PC-9 (cell line): ENCODE measurements at regions not wholly inside any gene's neighbourhood (a gene's known extent, or its start where the extent isn't known, plus 50 kb on each side); places are given as distances from the start of the nearest gene placed in this dataset.
A peak's percentile ranks its signal among the peaks of the same experiment; 100 is the strongest.
"Not testable (repeated sequence)": the region's sequence is repeated elsewhere in the genome, so short reads cannot be mapped to it uniquely, and the experiment has no call there.

ENCODE experiments used
- BruUV-seq: library from RNA; stranded (reverse); fragments of 400-500 nt; replicated peaks from 2 replicates; lab custom pipeline; 2021; lab: Mats Ljungman, UMichigan
- CTCF ChIA-PET: fragments of 300-600 bp; sonication (Branson Sonifier 250); formaldehyde crosslinking; loops from one replicate; lab custom pipeline; 2022; ENCODE audit warnings: antibody characterized with exemption; lab: Charles Lee
- POLR2A ChIA-PET: fragments of 300-600 bp; sonication (Branson Sonifier 250); formaldehyde crosslinking; loops from one replicate; lab custom pipeline; 2022; ENCODE audit warnings: antibody characterized with exemption; ENCODE audit not compliant: unreplicated experiment; lab: Charles Lee
- DNase-seq, 2 experiments: peaks; one replicate each; pipeline versions ENCODE4 v3.0.0 to v3.0.0-alpha.2; 2015 to 2022; ENCODE audit warnings: mixed read lengths in 1 of 2
- H2AFZ ChIP-seq: fragments of 200-600 bp; sonication (generic); 2 replicates; pipeline ENCODE4 v1.8.1; 2017; ENCODE audit warnings: antibody characterized with exemption
- H3F3A ChIP-seq: fragments of 200-600 bp; sonication (generic); 2 replicates; pipeline ENCODE4 v1.8.1; 2017; ENCODE audit warnings: antibody characterized with exemption, mild to moderate bottlenecking, low read depth; ENCODE audit not compliant: insufficient read depth
- H3K27ac ChIP-seq: fragments of 200-600 bp; sonication (generic); 2 replicates; pipeline ENCODE4 v1.6.1; 2016; ENCODE audit warnings: mixed run types
- H3K27me3 ChIP-seq: fragments of 200-600 bp; sonication (generic); 2 replicates; pipeline ENCODE4 v1.6.1; 2016; ENCODE audit warnings: low read depth, mixed run types; ENCODE audit not compliant: insufficient read depth
- H3K36me3 ChIP-seq: fragments of 200-600 bp; sonication (generic); 2 replicates; pipeline ENCODE4 v1.6.1; 2016; ENCODE audit warnings: low read depth, mixed run types
- H3K4me1 ChIP-seq: fragments of 200-600 bp; sonication (generic); replicated peaks from 2 replicates; pipeline ENCODE4 v1.6.1; 2016; ENCODE audit warnings: mixed run types; ENCODE audit not compliant: insufficient read depth
- H3K4me2 ChIP-seq: fragments of 200-600 bp; sonication (generic); 2 replicates; pipeline ENCODE4 v1.6.1; 2017; ENCODE audit warnings: mixed run types
- H3K4me3 ChIP-seq: fragments of 200-600 bp; sonication (generic); 2 replicates; pipeline ENCODE4 v1.6.1; 2016; ENCODE audit warnings: mixed run types
- H3K79me2 ChIP-seq: fragments of 200-600 bp; sonication (generic); 2 replicates; pipeline ENCODE4 v1.6.1; 2017; ENCODE audit warnings: low read depth, mixed run types
- H3K9me2 ChIP-seq: fragments of 200-600 bp; sonication (generic); 2 replicates; pipeline ENCODE4 v1.8.1; 2017; ENCODE audit warnings: mild to moderate bottlenecking; ENCODE audit not compliant: insufficient read depth
- H3K9me3 ChIP-seq: fragments of 200-600 bp; sonication (generic); 2 replicates; pipeline ENCODE4 v1.8.1; 2016; ENCODE audit warnings: low read depth; ENCODE audit not compliant: insufficient read depth
- H4K20me1 ChIP-seq: fragments of 200-600 bp; sonication (generic); 2 replicates; pipeline ENCODE4 v1.8.1; 2017; ENCODE audit not compliant: insufficient read depth
- CTCF ChIP-seq: fragments of 200-600 bp; sonication (generic); conservative IDR thresholded peaks from 2 replicates; pipeline ENCODE4 v1.6.1; 2017; ENCODE audit warnings: mixed run types, antibody characterized with exemption, mild to moderate bottlenecking, moderate library complexity
- EZH2 ChIP-seq: fragments of 200-600 bp; sonication (generic); IDR thresholded peaks from 2 replicates; pipeline ENCODE4 v1.8.0; 2017; ENCODE audit warnings: antibody characterized with exemption, low read depth
- intact Hi-C: fragments of 100-400 bp; cut with micrococcal nuclease; formaldehyde crosslinking; loops from one replicate; pipeline ENCODE4 v1.10.0; 2022; ENCODE audit not compliant: unreplicated experiment

- H4K20me1 ChIP-seq = no peaks in the 10 kb centered on the region
- intact Hi-C loops = loop anchor here (10.0 kb wide), 1 partner anchor 232 kb away; no protein-coding TSS in a partner anchor
- H3K4me3 ChIP-seq = no peak overlapping the region
- H3K27me3 ChIP-seq = no peaks in the 10 kb centered on the region
- CTCF ChIA-PET = no interaction called here
- H3K9me2 ChIP-seq = no peaks in the 10 kb centered on the region
- no peak for DNase-seq
- no peaks in the 10 kb centered on the region for H3K4me1 ChIP-seq
- H3K79me2 ChIP-seq = no peaks in the 10 kb centered on the region
- POLR2A ChIA-PET = no interaction called here
- BruUV-seq = no TSS peak
- TF ChIP-seq CTCF = no peak
- no peak for TF ChIP-seq EZH2
- no peaks in the 10 kb centered on the region for H3K9me3 ChIP-seq
- H2AFZ ChIP-seq = 0 out of 2 replicates have a peak overlapping the region, but pooled peaks have one; percentile 13
- no peaks in the 10 kb centered on the region for H3K36me3 ChIP-seq
- no peak overlapping the region for H3K4me2 ChIP-seq
- H3F3A ChIP-seq = no peaks in the 10 kb centered on the region
- no peak overlapping the region for H3K27ac ChIP-seq
Observed at GRCh38 chr5:87776785-87777184, 364.1 kb upstream of the CCNH start.

- H3K4me3 ChIP-seq, H3K4me1 ChIP-seq, BruUV-seq, H3F3A ChIP-seq, CTCF ChIA-PET, POLR2A ChIA-PET, H3K27me3 ChIP-seq, H3K36me3 ChIP-seq, H3K27ac ChIP-seq, H4K20me1 ChIP-seq, H3K4me2 ChIP-seq, DNase-seq, H3K9me2 ChIP-seq, H3K79me2 ChIP-seq, H3K9me3 ChIP-seq: not testable (repeated sequence)
- intact Hi-C loops = loop anchor here (10.0 kb wide), 1 partner anchor 232 kb away; no protein-coding TSS in a partner anchor
- 0 out of 2 replicates have a peak overlapping the region, but pooled peaks have one; percentile 13 for H2AFZ ChIP-seq
Observed at GRCh38 chr5:87776302-87776701, 363.6 kb upstream of the CCNH start.

GRCh38 chr5:87775228-87775627, 362.5 kb upstream of the CCNH start:
- no peak overlapping the region for H3K27ac ChIP-seq
- no TSS peak for BruUV-seq
- ChIA-PET POLR2A (no interaction called here), CTCF (no interaction called here)
- no peak for DNase-seq
- no peaks in the 10 kb centered on the region for H3K9me2 ChIP-seq
- no peaks in the 10 kb centered on the region for H3F3A ChIP-seq
- H2AFZ ChIP-seq = no peak overlapping the region
- no peak overlapping the region for H3K4me3 ChIP-seq
- H3K27me3 ChIP-seq = no peaks in the 10 kb centered on the region
- no peak overlapping the region for H3K4me2 ChIP-seq
- no peaks in the 10 kb centered on the region for H4K20me1 ChIP-seq
- no peaks in the 10 kb centered on the region for H3K79me2 ChIP-seq
- intact Hi-C loops = loop anchor here (10.0 kb wide), 1 partner anchor 230 kb away; no protein-coding TSS in a partner anchor
- no peaks in the 10 kb centered on the region for H3K4me1 ChIP-seq
- no peaks in the 10 kb centered on the region for H3K9me3 ChIP-seq
- no peaks in the 10 kb centered on the region for H3K36me3 ChIP-seq
- TF ChIP-seq EZH2 (no peak), CTCF (no peak)

DNA sequence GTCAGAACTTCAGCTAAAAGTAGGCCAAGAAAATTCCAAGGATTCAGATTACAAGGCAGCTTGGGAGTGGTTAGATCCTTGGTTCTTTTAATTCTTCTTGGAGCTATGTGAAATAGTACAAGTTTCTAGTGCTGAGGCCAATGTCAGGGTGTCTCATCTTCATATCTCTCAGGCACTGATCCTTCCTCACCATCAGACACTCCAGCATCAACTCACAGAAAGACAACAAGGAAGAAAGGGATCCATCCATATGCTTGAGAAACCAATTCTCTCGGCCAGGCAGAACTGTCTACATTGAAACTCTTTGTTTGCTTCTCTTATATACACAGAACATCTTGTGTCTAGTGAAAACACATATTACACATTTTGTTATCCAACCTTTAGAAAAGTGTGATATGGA, 362.1 kb upstream of the CCNH start:
- TF ChIP-seq CTCF (no peak), EZH2 (no peak)
- Histone ChIP-seq H3K4me3 (no peak overlapping the region), H3K79me2 (no peaks in the 10 kb centered on the region), H3K4me1 (no peaks in the 10 kb centered on the region), H3K27ac (no peak overlapping the region), H3K36me3 (no peaks in the 10 kb centered on the region), H2AFZ (0 out of 2 replicates have a peak overlapping the region, but pooled peaks have one; percentile 16), H3K27me3 (no peaks in the 10 kb centered on the region), H3K4me2 (no peak overlapping the region), H3K9me2 (no peaks in the 10 kb centered on the region), H4K20me1 (no peaks in the 10 kb centered on the region), H3F3A (no peaks in the 10 kb centered on the region), H3K9me3 (no peaks in the 10 kb centered on the region)
- no peak for DNase-seq
- BruUV-seq = no TSS peak
- CTCF ChIA-PET = no interaction called here
- intact Hi-C loops = loop anchor here (10.0 kb wide), 1 partner anchor 230 kb away; no protein-coding TSS in a partner anchor
- POLR2A ChIA-PET = no interaction called here
